IPS-18a (cell line): ENCODE measurements at regions not wholly inside any gene's neighbourhood (a gene's known extent, or its start where the extent isn't known, plus 50 kb on each side); places are given as distances from the start of the nearest gene placed in this dataset.

Experiments used
- H3K27ac ChIP-seq: one replicate; pipeline ENCODE4 v1.5.1; 2013; ENCODE audit warnings: low read length
- H3K27me3 ChIP-seq: one replicate; pipeline ENCODE4 v1.6.1; 2013; ENCODE audit warnings: mild to moderate bottlenecking, low read length; ENCODE audit not compliant: control insufficient read depth, insufficient read depth
- H3K36me3 ChIP-seq: one replicate; pipeline ENCODE4 v1.6.1; 2013; ENCODE audit warnings: low read depth, low read length; ENCODE audit not compliant: control insufficient read depth
- H3K4me1 ChIP-seq: one replicate; pipeline ENCODE4 v1.6.1; 2013; ENCODE audit warnings: low read depth, low read length; ENCODE audit not compliant: control insufficient read depth
- H3K4me3 ChIP-seq: one replicate; pipeline ENCODE4 v1.5.1; 2013; ENCODE audit warnings: low read length
- H3K9ac ChIP-seq: one replicate; pipeline ENCODE4 v1.6.1; 2013; ENCODE audit warnings: mild to moderate bottlenecking, low read length, moderate library complexity
- H3K9me3 ChIP-seq: one replicate; pipeline ENCODE4 v1.6.1; 2013; ENCODE audit warnings: low read depth, low read length; ENCODE audit not compliant: control insufficient read depth

- Histone ChIP-seq H3K4me1 (no peaks in the 10 kb centered on the region), H3K4me3 (no peak overlapping the region), H3K27me3 (no peaks in the 10 kb centered on the region), H3K27ac (no peak overlapping the region), H3K36me3 (no peaks in the 10 kb centered on the region), H3K9ac (no peak overlapping the region), H3K9me3 (no peaks in the 10 kb centered on the region)
Measured at GRCh38 chr12:59031313-59031712, 111.0 kb upstream of the LRIG3 start.

- Histone ChIP-seq H3K27me3 (no peaks in the 10 kb centered on the region), H3K4me1 (no peaks in the 10 kb centered on the region), H3K36me3 (no peaks in the 10 kb centered on the region), H3K4me3 (no peak overlapping the region), H3K27ac (no peak overlapping the region), H3K9ac (no peak overlapping the region), H3K9me3 (no peaks in the 10 kb centered on the region)
Measured at GRCh38 chr12:59030415-59030814, 110.1 kb upstream of the LRIG3 start.

- no peaks in the 10 kb centered on the region for H3K9me3 ChIP-seq
- no peaks in the 10 kb centered on the region for H3K27me3 ChIP-seq
- H3K4me1 ChIP-seq: no peaks in the 10 kb centered on the region
- H3K9ac ChIP-seq: no peak overlapping the region
- H3K36me3 ChIP-seq: no peaks in the 10 kb centered on the region
- no peak overlapping the region for H3K4me3 ChIP-seq
- H3K27ac ChIP-seq: no peak overlapping the region
Measured at GRCh38 chr12:59027199-59027598, 106.9 kb upstream of the LRIG3 start.

GRCh38 chr12:59023861-59024424, 103.6 kb upstream of the LRIG3 start:
- no peaks in the 10 kb centered on the region for H3K27me3 ChIP-seq
- no peak overlapping the region for H3K4me3 ChIP-seq
- H3K9ac ChIP-seq: no peak overlapping the region

GRCh38 chr12:59020073-59020946, 100.0 kb upstream of the LRIG3 start:
- H3K4me3 ChIP-seq: no peak overlapping the region
- no peaks in the 10 kb centered on the region for H3K27me3 ChIP-seq
- H3K27ac ChIP-seq: no peak overlapping the region
- H3K9me3 ChIP-seq: no peaks in the 10 kb centered on the region
- no peaks in the 10 kb centered on the region for H3K36me3 ChIP-seq
- no peaks in the 10 kb centered on the region for H3K4me1 ChIP-seq
- H3K9ac ChIP-seq: no peak overlapping the region

More at GRCh38 chr12:59023861-59024424, 103.6 kb upstream of the LRIG3 start:
- Histone ChIP-seq H3K36me3 (no peaks in the 10 kb centered on the region), H3K9me3 (no peaks in the 10 kb centered on the region), H3K4me1 (no peaks in the 10 kb centered on the region), H3K27ac (no peak overlapping the region)

GRCh38 chr12:59014885-59015284, 94.6 kb upstream of the LRIG3 start:
- H3K4me3 ChIP-seq: no peak overlapping the region
- no peak overlapping the region for H3K9ac ChIP-seq
- H3K36me3 ChIP-seq: no peaks in the 10 kb centered on the region
- H3K27ac ChIP-seq: no peak overlapping the region
- no peaks in the 10 kb centered on the region for H3K4me1 ChIP-seq
- no peaks in the 10 kb centered on the region for H3K9me3 ChIP-seq
- H3K27me3 ChIP-seq: no peaks in the 10 kb centered on the region

- H3K27ac ChIP-seq: no peak overlapping the region
- H3K4me3 ChIP-seq: no peak overlapping the region
- H3K4me1 ChIP-seq: no peaks in the 10 kb centered on the region
- no peaks in the 10 kb centered on the region for H3K9me3 ChIP-seq
- H3K9ac ChIP-seq: no peak overlapping the region
- H3K27me3 ChIP-seq: no peaks in the 10 kb centered on the region
- no peaks in the 10 kb centered on the region for H3K36me3 ChIP-seq
Measured at GRCh38 chr12:59010941-59011340, 90.6 kb upstream of the LRIG3 start.

GRCh38 chr12:59010118-59010517, 89.8 kb upstream of the LRIG3 start:
- Histone ChIP-seq H3K4me1 (no peaks in the 10 kb centered on the region), H3K27me3 (no peaks in the 10 kb centered on the region), H3K9me3 (no peaks in the 10 kb centered on the region), H3K36me3 (no peaks in the 10 kb centered on the region), H3K9ac (no peak overlapping the region), H3K27ac (no peak overlapping the region), H3K4me3 (no peak overlapping the region)

GRCh38 chr12:59007620-59008019, 87.3 kb upstream of the LRIG3 start:
- Histone ChIP-seq H3K4me1 (no peaks in the 10 kb centered on the region), H3K27ac (no peak overlapping the region), H3K4me3 (no peak overlapping the region), H3K9me3 (no peaks in the 10 kb centered on the region), H3K9ac (no peak overlapping the region), H3K36me3 (no peaks in the 10 kb centered on the region), H3K27me3 (no peaks in the 10 kb centered on the region)

GRCh38 chr12:59005193-59005955, 85.1 kb upstream of the LRIG3 start:
- no peaks in the 10 kb centered on the region for H3K9me3 ChIP-seq
- H3K27ac ChIP-seq: no peak overlapping the region
- H3K4me3 ChIP-seq: no peak overlapping the region
- H3K4me1 ChIP-seq: no peaks in the 10 kb centered on the region
- H3K36me3 ChIP-seq: no peaks in the 10 kb centered on the region
- no peak overlapping the region for H3K9ac ChIP-seq
- no peaks in the 10 kb centered on the region for H3K27me3 ChIP-seq

- Histone ChIP-seq H3K9me3 (no peaks in the 10 kb centered on the region), H3K27ac (no peak overlapping the region), H3K27me3 (no peaks in the 10 kb centered on the region), H3K4me1 (no peaks in the 10 kb centered on the region), H3K9ac (no peak overlapping the region), H3K4me3 (no peak overlapping the region), H3K36me3 (no peaks in the 10 kb centered on the region)
Measured at GRCh38 chr12:59004456-59004855, 84.2 kb upstream of the LRIG3 start.
